SK-N-SH treated with all-trans-retinoic acid at 6 μM for 48 hours (cell line): ENCODE measurements at regions not wholly inside any gene's neighbourhood (a gene's known extent, or its start where the extent isn't known, plus 50 kb on each side); places are given as distances from the start of the nearest gene placed in this dataset.
"Not testable (repeated sequence)": the region's sequence is repeated elsewhere in the genome, so short reads cannot be mapped to it uniquely, and the experiment has no call there.

Source experiments
- ATAC-seq: fragments of 200-7000 bp; cut with Tn5 transposase; 3 replicates; pipeline ENCODE4 v1.9.1; 2020; ENCODE audit warnings: mild to moderate bottlenecking, moderate library complexity
- BACH2 ChIP-seq: fragments of 250-450 bp; sonication (Bioruptor Pico); IDR thresholded peaks from 2 replicates; pipeline ENCODE4 v1.9.0; 2021; ENCODE audit warnings: mild to moderate bottlenecking, borderline replicate concordance
- CREB5 ChIP-seq: fragments of 250-450 bp; sonication (Bioruptor Pico); IDR thresholded peaks from 2 replicates; pipeline ENCODE4 v1.5.1; 2020; ENCODE audit warnings: low read depth, mild to moderate bottlenecking, moderate library complexity
- CSDC2 ChIP-seq: fragments of 250-450 bp; sonication (Bioruptor Pico); IDR thresholded peaks from 2 replicates; pipeline ENCODE4 v1.5.0; 2020; ENCODE audit warnings: mild to moderate bottlenecking, moderate library complexity
- ESRRG ChIP-seq: fragments of 250-450 bp; sonication (Bioruptor Pico); IDR thresholded peaks from 2 replicates; pipeline ENCODE4 v1.6.1; 2021; ENCODE audit warnings: mild to moderate bottlenecking
- GLIS3 ChIP-seq: fragments of 250-450 bp; sonication (Bioruptor Pico); IDR thresholded peaks from 2 replicates; pipeline ENCODE4 v1.5.0; 2020; ENCODE audit warnings: mild to moderate bottlenecking, moderate library complexity
- ISL1 ChIP-seq: fragments of 250-450 bp; sonication (Bioruptor Pico); IDR thresholded peaks from 2 replicates; pipeline ENCODE4 v2.1.2; 2022; ENCODE audit warnings: mild to moderate bottlenecking, moderate library complexity
- OSR1 ChIP-seq: fragments of 250-450 bp; sonication (Bioruptor Pico); IDR thresholded peaks from 2 replicates; pipeline ENCODE4 v1.8.0; 2022; ENCODE audit warnings: moderate library complexity, mild to moderate bottlenecking, inconsistent platforms
- POU6F1 ChIP-seq: fragments of 250-450 bp; sonication (Bioruptor Pico); IDR thresholded peaks from 2 replicates; pipeline ENCODE4 v1.8.0; 2021; ENCODE audit warnings: low read depth, mild to moderate bottlenecking, moderate library complexity, borderline replicate concordance
- PPARA ChIP-seq: fragments of 250-450 bp; sonication (Bioruptor Pico); IDR thresholded peaks from 2 replicates; pipeline ENCODE4 v1.5.0; 2020; ENCODE audit warnings: mild to moderate bottlenecking, borderline replicate concordance
- SNAI2 ChIP-seq: fragments of 250-450 bp; sonication (Bioruptor Pico); IDR thresholded peaks from 2 replicates; pipeline ENCODE4 v1.5.0; 2020; ENCODE audit warnings: mild to moderate bottlenecking, moderate library complexity
- TCF4 ChIP-seq: fragments of 250-450 bp; sonication (Bioruptor Pico); IDR thresholded peaks from 2 replicates; pipeline ENCODE4 v1.8.0; 2021; ENCODE audit warnings: mild to moderate bottlenecking, moderate library complexity, borderline replicate concordance
- TOX ChIP-seq: fragments of 250-450 bp; sonication (Bioruptor Pico); IDR thresholded peaks from 2 replicates; pipeline ENCODE4 v1.8.0; 2021; ENCODE audit warnings: mild to moderate bottlenecking, moderate library complexity, borderline replicate concordance
- ZC3H10 ChIP-seq: fragments of 250-450 bp; sonication (Bioruptor Pico); IDR thresholded peaks from 2 replicates; pipeline ENCODE4 v1.5.1; 2021; ENCODE audit warnings: mild to moderate bottlenecking, moderate library complexity
- ZFP3 ChIP-seq: fragments of 250-450 bp; sonication (Bioruptor Pico); IDR thresholded peaks from 2 replicates; pipeline ENCODE4 v1.5.0; 2020; ENCODE audit warnings: mild to moderate bottlenecking, moderate library complexity
- ZFP30 ChIP-seq: fragments of 450-650 bp; formaldehyde crosslinking; IDR thresholded peaks from 2 replicates; pipeline ENCODE4 v1.5.0; 2022; ENCODE audit warnings: mild to moderate bottlenecking, moderate library complexity
- ZNF70 ChIP-seq: fragments of 450-650 bp; formaldehyde crosslinking; IDR thresholded peaks from 2 replicates; pipeline ENCODE4 v1.5.0; 2020; ENCODE audit warnings: mild to moderate bottlenecking, moderate library complexity
- ZNF8 ChIP-seq: fragments of 450-650 bp; formaldehyde crosslinking; IDR thresholded peaks from 2 replicates; pipeline ENCODE4 v1.5.0; 2020; ENCODE audit warnings: mild to moderate bottlenecking, moderate library complexity
- TF ChIP-seq, protein P1 (sequence below): fragments of 250-450 bp; sonication (Bioruptor Pico); IDR thresholded peaks from 2 replicates; pipeline ENCODE4 v1.5.0; 2020; ENCODE audit warnings: mild to moderate bottlenecking, moderate library complexity
- TF ChIP-seq, protein P2 (sequence below): fragments of 250-450 bp; sonication (Bioruptor Pico); IDR thresholded peaks from 2 replicates; pipeline ENCODE4 v1.5.1; 2021; ENCODE audit warnings: mild to moderate bottlenecking, moderate library complexity

DNA sequence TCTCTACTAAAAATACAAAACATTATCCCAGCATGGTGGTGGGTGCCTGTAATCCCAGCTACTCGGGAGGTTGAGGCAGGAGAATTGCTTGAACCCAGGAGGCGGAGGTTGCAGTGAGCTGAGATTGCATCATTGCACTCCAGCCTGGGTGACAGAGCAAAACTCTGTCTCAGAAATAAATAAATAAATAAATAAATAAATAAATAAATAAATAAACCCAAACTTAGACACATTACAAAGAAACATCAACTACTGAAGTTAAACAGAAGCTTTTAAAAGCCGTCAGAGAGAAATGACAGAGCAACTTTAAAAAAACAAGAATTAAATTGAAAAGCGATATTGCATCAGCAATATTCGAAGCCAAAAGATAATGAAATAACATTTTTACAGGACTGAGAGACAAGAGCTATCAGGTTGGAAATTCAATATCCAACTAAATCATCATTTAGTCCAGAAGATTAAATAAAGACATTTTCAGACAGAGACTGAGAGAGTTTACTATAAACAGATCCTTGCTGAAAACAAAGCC lies 115.1 kb upstream of the FUNDC1 start:
- peak; percentile 56; the same call in 1 of the 2 replicates for TF ChIP-seq ISL1 (CRISPR knock-in tag)
- TF ChIP-seq, all 23 proteins: peak for 1; not testable (repeated sequence) for 22
- ATAC-seq = not testable (repeated sequence)

DNA sequence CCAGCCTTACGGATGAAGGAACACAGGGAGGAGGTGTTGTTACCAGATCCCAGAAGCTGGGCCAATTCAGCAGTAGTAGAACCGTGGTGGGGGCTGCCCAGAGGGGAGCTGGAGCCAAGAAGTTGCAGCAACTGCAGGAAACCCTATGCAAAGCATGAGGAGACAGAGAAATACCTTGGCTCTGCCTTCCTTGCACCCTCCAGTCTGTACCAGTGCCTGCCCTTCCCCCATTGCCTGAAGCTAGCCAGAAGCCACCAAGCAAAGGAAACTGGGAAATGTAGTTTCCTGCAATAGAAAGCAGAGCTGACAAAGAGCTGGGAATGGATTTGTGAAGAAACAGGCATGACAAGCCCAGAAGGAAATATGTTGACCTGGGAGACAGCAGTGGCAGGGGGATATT lies 108.7 kb upstream of the FUNDC1 start:
- TF ChIP-seq CREB5 = no peak
- TF ChIP-seq, protein P1, sequence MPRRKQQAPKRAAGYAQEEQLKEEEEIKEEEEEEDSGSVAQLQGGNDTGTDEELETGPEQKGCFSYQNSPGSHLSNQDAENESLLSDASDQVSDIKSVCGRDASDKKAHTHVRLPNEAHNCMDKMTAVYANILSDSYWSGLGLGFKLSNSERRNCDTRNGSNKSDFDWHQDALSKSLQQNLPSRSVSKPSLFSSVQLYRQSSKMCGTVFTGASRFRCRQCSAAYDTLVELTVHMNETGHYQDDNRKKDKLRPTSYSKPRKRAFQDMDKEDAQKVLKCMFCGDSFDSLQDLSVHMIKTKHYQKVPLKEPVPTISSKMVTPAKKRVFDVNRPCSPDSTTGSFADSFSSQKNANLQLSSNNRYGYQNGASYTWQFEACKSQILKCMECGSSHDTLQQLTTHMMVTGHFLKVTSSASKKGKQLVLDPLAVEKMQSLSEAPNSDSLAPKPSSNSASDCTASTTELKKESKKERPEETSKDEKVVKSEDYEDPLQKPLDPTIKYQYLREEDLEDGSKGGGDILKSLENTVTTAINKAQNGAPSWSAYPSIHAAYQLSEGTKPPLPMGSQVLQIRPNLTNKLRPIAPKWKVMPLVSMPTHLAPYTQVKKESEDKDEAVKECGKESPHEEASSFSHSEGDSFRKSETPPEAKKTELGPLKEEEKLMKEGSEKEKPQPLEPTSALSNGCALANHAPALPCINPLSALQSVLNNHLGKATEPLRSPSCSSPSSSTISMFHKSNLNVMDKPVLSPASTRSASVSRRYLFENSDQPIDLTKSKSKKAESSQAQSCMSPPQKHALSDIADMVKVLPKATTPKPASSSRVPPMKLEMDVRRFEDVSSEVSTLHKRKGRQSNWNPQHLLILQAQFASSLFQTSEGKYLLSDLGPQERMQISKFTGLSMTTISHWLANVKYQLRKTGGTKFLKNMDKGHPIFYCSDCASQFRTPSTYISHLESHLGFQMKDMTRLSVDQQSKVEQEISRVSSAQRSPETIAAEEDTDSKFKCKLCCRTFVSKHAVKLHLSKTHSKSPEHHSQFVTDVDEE = no peak
- TF ChIP-seq ZNF70 (CRISPR knock-in tag) = no peak
- TF ChIP-seq ZNF8 (CRISPR knock-in tag) = no peak
- no peak for TF ChIP-seq CSDC2
- no peak for TF ChIP-seq ZFP3 (CRISPR knock-in tag)
- TF ChIP-seq SNAI2 = no peak
- TF ChIP-seq GLIS3 (CRISPR knock-in tag) = no peak
- TF ChIP-seq TOX (CRISPR knock-in tag) = no peak
- no peak for TF ChIP-seq POU6F1
- TF ChIP-seq ISL1 (CRISPR knock-in tag) = no peak
- TF ChIP-seq BACH2 (CRISPR knock-in tag) = no peak
- no peak for TF ChIP-seq OSR1 (CRISPR knock-in tag)
- no peak for TF ChIP-seq ESRRG (CRISPR knock-in tag)
- TF ChIP-seq TCF4 = no peak
- TF ChIP-seq, protein P2, sequence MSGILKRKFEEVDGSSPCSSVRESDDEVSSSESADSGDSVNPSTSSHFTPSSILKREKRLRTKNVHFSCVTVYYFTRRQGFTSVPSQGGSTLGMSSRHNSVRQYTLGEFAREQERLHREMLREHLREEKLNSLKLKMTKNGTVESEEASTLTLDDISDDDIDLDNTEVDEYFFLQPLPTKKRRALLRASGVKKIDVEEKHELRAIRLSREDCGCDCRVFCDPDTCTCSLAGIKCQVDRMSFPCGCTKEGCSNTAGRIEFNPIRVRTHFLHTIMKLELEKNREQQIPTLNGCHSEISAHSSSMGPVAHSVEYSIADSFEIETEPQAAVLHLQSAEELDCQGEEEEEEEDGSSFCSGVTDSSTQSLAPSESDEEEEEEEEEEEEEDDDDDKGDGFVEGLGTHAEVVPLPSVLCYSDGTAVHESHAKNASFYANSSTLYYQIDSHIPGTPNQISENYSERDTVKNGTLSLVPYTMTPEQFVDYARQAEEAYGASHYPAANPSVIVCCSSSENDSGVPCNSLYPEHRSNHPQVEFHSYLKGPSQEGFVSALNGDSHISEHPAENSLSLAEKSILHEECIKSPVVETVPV (CRISPR knock-in tag) = no peak
- no peak for ATAC-seq

GRCh38 chrX:44643723-44644122 lies 101.1 kb upstream of the FUNDC1 start:
- TF ChIP-seq OSR1 (CRISPR knock-in tag) = no peak
- no peak for TF ChIP-seq ZNF70 (CRISPR knock-in tag)
- TF ChIP-seq, protein P1 = no peak
- no peak for TF ChIP-seq ESRRG (CRISPR knock-in tag)
- no peak for TF ChIP-seq TCF4
- TF ChIP-seq ISL1 (CRISPR knock-in tag) = no peak
- TF ChIP-seq ZFP30 (CRISPR knock-in tag) = no peak
- TF ChIP-seq CSDC2 = no peak
- TF ChIP-seq ZNF8 (CRISPR knock-in tag) = no peak
- ATAC-seq = no peak

- TF ChIP-seq CSDC2 = no peak
- no peak for TF ChIP-seq ZC3H10 (CRISPR knock-in tag)
- no peak for TF ChIP-seq PPARA (CRISPR knock-in tag)
- no peak for TF ChIP-seq SNAI2
- TF ChIP-seq TOX (CRISPR knock-in tag) = no peak
- TF ChIP-seq, protein P1 = no peak
- TF ChIP-seq, all 23 proteins: peak for 0
- ATAC-seq = no peak
Observed at GRCh38 chrX:44637282-44637681, 94.6 kb upstream of the FUNDC1 start.
